ENCODE measurements at regions not wholly inside any gene's neighbourhood (a gene's known extent, or its start where the extent isn't known, plus 50 kb on each side); places are given as distances from the start of the nearest gene placed in this dataset.
A peak's percentile ranks its signal among the peaks of the same experiment; 100 is the strongest.

GRCh38 chr5:118176146-118176545 lies 812.2 kb downstream of the DTWD2 start:
- Histone ChIP-seq H3K9me3 (ENCODE audit: insufficient read depth, low read length) (0 out of 2 replicates have a peak, but pooled peaks cover 3% of the 10 kb centered on the region), H3K9ac (ENCODE audit: low read length) (no peak overlapping the region), H2AFZ (ENCODE audit: low read depth, low read length) (no peak overlapping the region), H3K79me2 (ENCODE audit: low read length) (no peaks in the 10 kb centered on the region), H4K20me1 (ENCODE audit: insufficient read depth, low read length) (no peaks in the 10 kb centered on the region), H3K27me3 (ENCODE audit: low read depth, low read length) (no peaks in the 10 kb centered on the region), H3K4me3 (ENCODE audit: low read length) (no peak overlapping the region), H3K36me3 (replicated peaks; ENCODE audit: low read depth, low read length) (peaks cover 4% of the 10 kb centered on the region), H3K4me2 (ENCODE audit: low read length) (no peak overlapping the region), H3K4me1 (ENCODE audit: low read length) (peaks cover 22% of the 10 kb centered on the region), H3K27ac (ENCODE audit: low read length) (no peak overlapping the region)
- no peak for TF ChIP-seq EZH2phosphoT487 (IDR thresholded peaks at IDR 0.05; ENCODE audit: low read depth)
- TF ChIP-seq, protein P1, sequence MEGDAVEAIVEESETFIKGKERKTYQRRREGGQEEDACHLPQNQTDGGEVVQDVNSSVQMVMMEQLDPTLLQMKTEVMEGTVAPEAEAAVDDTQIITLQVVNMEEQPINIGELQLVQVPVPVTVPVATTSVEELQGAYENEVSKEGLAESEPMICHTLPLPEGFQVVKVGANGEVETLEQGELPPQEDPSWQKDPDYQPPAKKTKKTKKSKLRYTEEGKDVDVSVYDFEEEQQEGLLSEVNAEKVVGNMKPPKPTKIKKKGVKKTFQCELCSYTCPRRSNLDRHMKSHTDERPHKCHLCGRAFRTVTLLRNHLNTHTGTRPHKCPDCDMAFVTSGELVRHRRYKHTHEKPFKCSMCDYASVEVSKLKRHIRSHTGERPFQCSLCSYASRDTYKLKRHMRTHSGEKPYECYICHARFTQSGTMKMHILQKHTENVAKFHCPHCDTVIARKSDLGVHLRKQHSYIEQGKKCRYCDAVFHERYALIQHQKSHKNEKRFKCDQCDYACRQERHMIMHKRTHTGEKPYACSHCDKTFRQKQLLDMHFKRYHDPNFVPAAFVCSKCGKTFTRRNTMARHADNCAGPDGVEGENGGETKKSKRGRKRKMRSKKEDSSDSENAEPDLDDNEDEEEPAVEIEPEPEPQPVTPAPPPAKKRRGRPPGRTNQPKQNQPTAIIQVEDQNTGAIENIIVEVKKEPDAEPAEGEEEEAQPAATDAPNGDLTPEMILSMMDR (IDR thresholded peaks at IDR 0.05; ENCODE audit: low read depth, low read length) = no peak

GRCh38 chr5:118174671-118175070 lies 813.7 kb downstream of the DTWD2 start:
- H4K20me1 ChIP-seq (ENCODE audit: insufficient read depth, low read length) = no peaks in the 10 kb centered on the region
- H3K4me2 ChIP-seq (ENCODE audit: low read length) = no peak overlapping the region
- H3K9me3 ChIP-seq (ENCODE audit: insufficient read depth, low read length) = 0 out of 2 replicates have a peak, but pooled peaks cover 3% of the 10 kb centered on the region
- peaks cover 4% of the 10 kb centered on the region for H3K36me3 ChIP-seq (replicated peaks; ENCODE audit: low read depth, low read length)
- H3K4me3 ChIP-seq (ENCODE audit: low read length) = no peak overlapping the region
- H3K27ac ChIP-seq (ENCODE audit: low read length) = no peak overlapping the region
- no peak overlapping the region for H3K9ac ChIP-seq (ENCODE audit: low read length)
- H3K79me2 ChIP-seq (ENCODE audit: low read length) = no peaks in the 10 kb centered on the region
- no peak overlapping the region for H2AFZ ChIP-seq (ENCODE audit: low read depth, low read length)
- no peak for TF ChIP-seq EZH2phosphoT487 (IDR thresholded peaks at IDR 0.05; ENCODE audit: low read depth)
- TF ChIP-seq, protein P1 (IDR thresholded peaks at IDR 0.05; ENCODE audit: low read depth, low read length) = no peak
- H3K4me1 ChIP-seq (ENCODE audit: low read length) = peaks cover 22% of the 10 kb centered on the region
- H3K27me3 ChIP-seq (ENCODE audit: low read depth, low read length) = no peaks in the 10 kb centered on the region

- no peaks in the 10 kb centered on the region for H3K27me3 ChIP-seq (ENCODE audit: low read depth, low read length)
- no peak overlapping the region for H2AFZ ChIP-seq (ENCODE audit: low read depth, low read length)
- H3K79me2 ChIP-seq (ENCODE audit: low read length) = no peaks in the 10 kb centered on the region
- H3K9me3 ChIP-seq (ENCODE audit: insufficient read depth, low read length) = 0 out of 2 replicates have a peak, but pooled peaks cover 3% of the 10 kb centered on the region
- H3K4me3 ChIP-seq (ENCODE audit: low read length) = no peak overlapping the region
- peak overlapping the region; percentile 24; the same call in 1 of the 2 replicates for H3K4me2 ChIP-seq (ENCODE audit: low read length)
- H3K4me1 ChIP-seq (ENCODE audit: low read length) = peaks cover 22% of the 10 kb centered on the region
- peak overlapping the region; percentile 72 for H3K27ac ChIP-seq (ENCODE audit: low read length)
- no peak overlapping the region for H3K9ac ChIP-seq (ENCODE audit: low read length)
- TF ChIP-seq, protein P1 (IDR thresholded peaks at IDR 0.05; ENCODE audit: low read depth, low read length) = no peak
- H4K20me1 ChIP-seq (ENCODE audit: insufficient read depth, low read length) = no peaks in the 10 kb centered on the region
- H3K36me3 ChIP-seq (replicated peaks; ENCODE audit: low read depth, low read length) = peaks cover 4% of the 10 kb centered on the region
Measured at GRCh38 chr5:118173340-118173739, 815.0 kb downstream of the DTWD2 start.

DNA sequence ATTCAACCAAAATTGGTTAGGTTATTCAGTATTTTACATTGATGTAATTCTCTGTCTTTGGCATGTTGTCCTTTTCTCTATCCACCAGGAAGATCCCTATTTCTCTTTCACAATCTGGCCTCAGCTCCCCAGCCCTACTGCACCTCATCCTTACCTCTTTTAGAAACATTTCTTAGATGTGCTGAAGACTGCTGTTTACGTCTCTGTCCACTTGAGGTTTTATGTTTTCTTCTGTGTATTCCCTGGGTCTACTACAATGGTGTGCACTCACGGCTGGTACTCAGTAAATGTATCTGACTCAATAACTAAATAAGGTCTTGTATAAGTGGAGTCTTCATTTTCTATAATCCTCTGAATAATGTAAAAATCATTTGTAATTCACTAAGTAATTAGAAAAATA lies 822.7 kb downstream of the DTWD2 start:
- H3K4me1 ChIP-seq (ENCODE audit: low read length) = peaks cover 21% of the 10 kb centered on the region
- H3K4me2 ChIP-seq (ENCODE audit: low read length) = no peak overlapping the region
- no peaks in the 10 kb centered on the region for H3K36me3 ChIP-seq (replicated peaks; ENCODE audit: low read depth, low read length)
- TF ChIP-seq EZH2phosphoT487 (IDR thresholded peaks at IDR 0.05; ENCODE audit: low read depth) = no peak
- TF ChIP-seq, protein P1 (IDR thresholded peaks at IDR 0.05; ENCODE audit: low read depth, low read length) = no peak
- no peak overlapping the region for H3K4me3 ChIP-seq (ENCODE audit: low read length)
- H3K27me3 ChIP-seq (ENCODE audit: low read depth, low read length) = no peaks in the 10 kb centered on the region
- no peaks in the 10 kb centered on the region for H3K9me3 ChIP-seq (ENCODE audit: insufficient read depth, low read length)
- no peak overlapping the region for H3K9ac ChIP-seq (ENCODE audit: low read length)
- no peak overlapping the region for H2AFZ ChIP-seq (ENCODE audit: low read depth, low read length)
- H4K20me1 ChIP-seq (ENCODE audit: insufficient read depth, low read length) = no peaks in the 10 kb centered on the region
- no peak overlapping the region for H3K27ac ChIP-seq (ENCODE audit: low read length)
- H3K79me2 ChIP-seq (ENCODE audit: low read length) = no peaks in the 10 kb centered on the region

Measured in OCI-LY3 (cell line).